Heart left ventricle (tissue), 16 donors: ENCODE measurements at regions not wholly inside any gene's neighbourhood (a gene's known extent, or its start where the extent isn't known, plus 50 kb on each side); places are given as distances from the start of the nearest gene placed in this dataset.

Source experiments
- ATAC-seq, 4 donors: fragments of 200-7000 bp; cut with Tn5 transposase; one replicate each; pipeline ENCODE4 v1.9.1; 2020 to 2022; ENCODE audit warnings: moderate library complexity in 4 of 4, mild to moderate bottlenecking in 3 of 4, moderate number of reproducible peaks in 1 of 4
- DNase-seq, 5 donors: peaks; one replicate each; pipeline ENCODE4 v3.0.0-alpha.2; 2020
- H3K27ac ChIP-seq, 12 donors: fragments of 200-600 bp; sonication (generic) in 4 of 12; one replicate each; pipeline versions ENCODE4 v1.5.0 to v1.8.0; 2016 to 2022; ENCODE audit warnings: mild to moderate bottlenecking in 2 of 12
- H3K27me3 ChIP-seq, 9 donors: fragments of 200-600 bp; sonication (generic) in 2 of 9; one replicate each; pipeline versions ENCODE4 v1.5.1 to v1.8.0; 2016 to 2022; ENCODE audit warnings: mild to moderate bottlenecking in 3 of 9
- H3K36me3 ChIP-seq, 9 donors: fragments of 200-600 bp; sonication (generic) in 2 of 9; one replicate each; pipeline versions ENCODE4 v1.5.0 to v1.8.0; 2018 to 2022; ENCODE audit warnings: mild to moderate bottlenecking in 2 of 9
- H3K4me1 ChIP-seq, 12 donors: fragments of 200-600 bp; sonication (generic) in 4 of 12; one replicate each; pipeline versions ENCODE4 v1.5.0 to v1.8.0; 2016 to 2022; ENCODE audit warnings: mild to moderate bottlenecking in 3 of 12
- H3K4me3 ChIP-seq, 12 donors: fragments of 200-600 bp; sonication (generic) in 4 of 12; one replicate each; pipeline versions ENCODE4 v1.5.0 to v1.8.0; 2017 to 2022; ENCODE audit warnings: mild to moderate bottlenecking in 9 of 12, moderate library complexity in 4 of 12
- H3K9me3 ChIP-seq, 12 donors: fragments of 200-600 bp; sonication (generic) in 4 of 12; one replicate each; pipeline versions ENCODE4 v1.5.0 to v1.8.0; 2016 to 2022; ENCODE audit warnings: mild to moderate bottlenecking in 1 of 12
- POLR2A ChIP-seq, 2 donors: fragments of 450-650 bp; IDR thresholded peaks; one replicate each; pipeline ENCODE4 v1.6.1; 2017; ENCODE audit warnings: antibody characterized with exemption in 2 of 2, mild to moderate bottlenecking in 2 of 2, moderate library complexity in 2 of 2
- WGBS, 4 donors: extraction: QIAGEN DNeasy Blood & Tissue Kit in 2 of 4; methylation state at CpG; one replicate each; pipeline versions ENCODE4 v1.1.5 to v1.1.7; 2013 to 2018; 5-methylcytosine and 5-hydroxymethylcytosine counted together
- intact Hi-C, 10 donors: fragments of 100-400 bp; cut with DNase I; formaldehyde crosslinking; loops; one replicate each; pipeline versions ENCODE4 v1.11.1 to v1.14.2; 2022
- TF ChIP-seq, protein P1 (sequence below), 12 donors: fragments of 200-600 bp; sonication (generic) in 4 of 12; IDR thresholded peaks; one replicate each; pipeline versions ENCODE4 v1.5.0 to v1.8.0; 2018 to 2022; ENCODE audit warnings: antibody characterized with exemption in 12 of 12, mild to moderate bottlenecking in 5 of 12
- donor health status: ischemic (EF 13 %, LVEDD 7.1; RV severe dilation, severe dysfunction).
- donor health status: healthy with polysubstance abuse.
- donor health status: DM: no; HTN: yes; CAD: no.
- donor health status: DM: no; HTN: no; CAD: no.
- donor health status: ischemic (EF 25% LVEDD 6.9; RV normal size, moderate dysfunction).
- donor health status: ischemic (EF 25% LVEDD 5.7; RV mildly dilated, moderate dysfunction).
- donor health status: healthy.
- donor health status: DM: yes; HTN: yes; CAD: no.
- donor health status: ischemic (EF 35%, LVEDD 5.7; RV mildly dilated, moderate dysfunction).
- donor health status: nonischemic (EF 11% LVEDD 7.7; RV severe dilation, severe dysfunction).
- donor health status: DM: yes; HTN: yes; CAD: no.
- donor health status: PGD.
- donor health status: ischemic (EF 29% LVEDD 5.4; RV normal size, mild dysfunction).
- donor health status: nonischemic (EF 23%, LVEDD 6.1; RV moderate dilation, normal function).

DNA sequence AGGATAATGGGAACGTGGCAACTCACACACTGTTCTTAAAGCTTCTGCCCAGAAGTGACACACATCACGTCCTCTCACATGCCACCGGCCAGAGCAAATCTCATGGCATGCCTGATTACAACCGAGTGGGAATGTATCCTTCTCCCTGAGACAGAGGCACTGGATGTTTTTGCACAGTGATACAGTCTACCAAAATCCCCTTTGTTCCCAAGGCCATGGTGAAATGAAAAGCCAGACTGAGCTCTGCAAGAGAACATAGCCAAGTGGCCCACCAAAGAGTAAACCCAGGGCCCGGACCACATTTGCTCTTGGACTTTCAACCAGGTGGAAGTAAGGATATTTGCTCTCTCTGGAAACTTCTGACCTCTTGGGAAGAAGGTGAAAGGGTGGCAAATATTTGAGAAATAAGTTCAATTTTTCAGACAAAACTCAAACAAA lies 186.2 kb upstream of the STT3B start:
- Histone ChIP-seq H3K4me3 (no peak overlapping the region), H3K36me3 (no peaks in the 10 kb centered on the region), H3K27ac (no peak overlapping the region), H3K4me1 (no peaks in the 10 kb centered on the region), H3K9me3 (peaks cover 0 to 17% (median 0%) of the 10 kb centered on the region in 12 donors), H3K27me3 (no peaks in the 10 kb centered on the region)
- intact Hi-C loops, result no loop called here
- WGBS, 4 donors, result 61 to 79% (median 71%) methylated on average over 5 of the region's 5 CpGs
- DNase-seq (no peak), ATAC-seq (no peak)
- TF ChIP-seq POLR2A (IDR thresholded peaks at IDR 0.05), result no peak
- TF ChIP-seq, protein P1, sequence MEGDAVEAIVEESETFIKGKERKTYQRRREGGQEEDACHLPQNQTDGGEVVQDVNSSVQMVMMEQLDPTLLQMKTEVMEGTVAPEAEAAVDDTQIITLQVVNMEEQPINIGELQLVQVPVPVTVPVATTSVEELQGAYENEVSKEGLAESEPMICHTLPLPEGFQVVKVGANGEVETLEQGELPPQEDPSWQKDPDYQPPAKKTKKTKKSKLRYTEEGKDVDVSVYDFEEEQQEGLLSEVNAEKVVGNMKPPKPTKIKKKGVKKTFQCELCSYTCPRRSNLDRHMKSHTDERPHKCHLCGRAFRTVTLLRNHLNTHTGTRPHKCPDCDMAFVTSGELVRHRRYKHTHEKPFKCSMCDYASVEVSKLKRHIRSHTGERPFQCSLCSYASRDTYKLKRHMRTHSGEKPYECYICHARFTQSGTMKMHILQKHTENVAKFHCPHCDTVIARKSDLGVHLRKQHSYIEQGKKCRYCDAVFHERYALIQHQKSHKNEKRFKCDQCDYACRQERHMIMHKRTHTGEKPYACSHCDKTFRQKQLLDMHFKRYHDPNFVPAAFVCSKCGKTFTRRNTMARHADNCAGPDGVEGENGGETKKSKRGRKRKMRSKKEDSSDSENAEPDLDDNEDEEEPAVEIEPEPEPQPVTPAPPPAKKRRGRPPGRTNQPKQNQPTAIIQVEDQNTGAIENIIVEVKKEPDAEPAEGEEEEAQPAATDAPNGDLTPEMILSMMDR (IDR thresholded peaks at IDR 0.05), result no peak

DNA sequence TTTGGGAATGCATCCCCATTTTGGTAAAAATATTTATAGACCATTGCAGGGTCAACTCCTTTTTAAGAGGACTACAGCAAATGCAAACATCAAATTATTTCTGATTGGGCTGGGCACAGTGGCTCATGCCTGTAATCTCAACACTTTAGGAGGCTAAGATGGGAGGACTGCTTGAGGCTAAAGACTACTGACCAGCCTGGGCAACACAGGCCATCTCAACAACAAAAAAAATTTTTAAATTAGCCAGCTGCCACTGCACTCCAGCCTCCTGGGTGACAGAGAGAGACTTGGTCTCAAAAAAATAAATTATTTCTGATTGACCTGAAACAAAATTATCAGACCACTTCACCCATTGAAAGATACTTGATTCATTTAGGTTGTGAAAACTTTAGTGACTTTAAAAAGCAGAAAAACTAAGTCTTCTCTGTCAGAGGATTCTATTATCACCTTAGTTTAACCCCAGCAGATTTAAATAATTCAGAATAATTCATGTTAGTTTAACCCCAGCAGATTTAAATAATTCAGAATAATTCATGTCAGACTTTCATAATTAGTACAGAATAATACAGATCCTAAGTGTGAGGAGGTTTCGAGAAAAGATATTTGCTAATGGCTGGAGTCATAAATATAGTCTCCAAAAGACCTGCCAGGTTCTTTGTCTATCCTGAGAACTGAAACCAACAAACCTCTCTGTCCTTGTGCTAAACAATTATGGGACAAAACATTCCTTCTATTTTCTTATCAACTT lies 183.6 kb upstream of the STT3B start:
- H3K4me1 ChIP-seq, result no peaks in the 10 kb centered on the region
- no peak overlapping the region for H3K27ac ChIP-seq
- DNase-seq (no peak), ATAC-seq (no peak)
- peaks cover 0 to 13% (median 0%) of the 10 kb centered on the region in 12 donors for H3K9me3 ChIP-seq
- H3K27me3 ChIP-seq, result no peaks in the 10 kb centered on the region
- TF ChIP-seq, protein P1 (IDR thresholded peaks at IDR 0.05), result no peak
- TF ChIP-seq POLR2A (IDR thresholded peaks at IDR 0.05), result no peak
- intact Hi-C loops, result no loop called here
- no peaks in the 10 kb centered on the region for H3K36me3 ChIP-seq
- WGBS, 4 donors, result 84 to 95% (median 86%) methylated on average over 1 of the region's 1 CpG
- H3K4me3 ChIP-seq, result no peak overlapping the region

DNA sequence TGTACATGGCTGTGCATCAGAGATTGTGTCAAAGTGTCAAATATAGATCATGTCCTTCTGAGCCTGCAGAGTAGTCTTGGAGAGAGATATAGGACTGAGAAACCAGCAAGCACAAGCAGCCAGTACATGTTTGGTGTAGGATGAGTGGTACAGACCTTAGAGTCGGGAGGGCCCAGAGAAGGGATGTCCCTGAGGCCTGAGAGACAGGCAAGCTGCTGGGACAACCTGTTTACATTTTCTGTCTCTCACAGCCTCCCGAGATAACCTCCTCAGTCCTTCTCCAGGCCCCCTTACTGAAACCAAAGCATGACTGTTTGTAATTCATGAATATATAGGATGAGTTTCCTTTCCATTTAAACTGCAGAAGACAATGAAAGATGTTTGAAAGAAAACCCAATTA lies 182.4 kb upstream of the STT3B start:
- intact Hi-C loops, result no loop called here
- Histone ChIP-seq H3K4me3 (no peak overlapping the region), H3K4me1 (no peaks in the 10 kb centered on the region), H3K9me3 (peaks cover 0 to 3% (median 0%) of the 10 kb centered on the region in 12 donors), H3K36me3 (no peaks in the 10 kb centered on the region), H3K27ac (no peak overlapping the region), H3K27me3 (no peaks in the 10 kb centered on the region)
- ATAC-seq (no peak), DNase-seq (no peak)
- 43 to 55% (median 45%) methylated on average over 2 of the region's 2 CpGs for WGBS, 4 donors
- no peak for TF ChIP-seq POLR2A (IDR thresholded peaks at IDR 0.05)
- TF ChIP-seq, protein P1 (IDR thresholded peaks at IDR 0.05), result no peak

DNA sequence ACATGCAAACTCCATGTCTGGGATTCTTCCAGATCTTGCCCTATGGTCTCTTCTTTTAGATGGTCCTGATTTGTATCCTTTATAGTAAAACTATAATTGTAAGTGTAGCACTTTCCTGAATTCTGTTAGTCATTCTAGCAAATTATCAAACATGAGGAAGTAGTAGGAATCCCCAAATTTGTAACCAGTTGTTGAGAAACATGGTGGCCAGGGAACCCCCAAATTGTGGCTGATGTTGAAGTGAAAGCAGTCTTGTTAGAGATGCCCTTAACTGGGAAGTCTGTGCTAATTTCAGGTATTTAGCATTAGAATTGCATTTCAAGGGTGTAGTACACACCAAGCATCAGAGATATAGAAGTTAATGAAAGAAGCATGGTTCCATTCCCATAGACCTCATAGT lies 180.4 kb upstream of the STT3B start:
- ATAC-seq (no peak), DNase-seq (no peak)
- H3K36me3 ChIP-seq, result no peaks in the 10 kb centered on the region
- H3K4me3 ChIP-seq, result no peak overlapping the region
- H3K4me1 ChIP-seq, result no peaks in the 10 kb centered on the region
- no peak overlapping the region for H3K27ac ChIP-seq
- TF ChIP-seq POLR2A (IDR thresholded peaks at IDR 0.05), result no peak
- TF ChIP-seq, protein P1 (IDR thresholded peaks at IDR 0.05), result no peak
- H3K9me3 ChIP-seq, result peaks cover 0 to 7% (median 0%) of the 10 kb centered on the region in 12 donors
- no peaks in the 10 kb centered on the region for H3K27me3 ChIP-seq
- intact Hi-C loops, result no loop called here
